HEK293 (cell line): ENCODE measurements at regions not wholly inside any gene's neighbourhood (a gene's known extent, or its start where the extent isn't known, plus 50 kb on each side); places are given as distances from the start of the nearest gene placed in this dataset.

Experiments used
- CTCF ChIA-PET: fragments of 350-600 bp; formaldehyde crosslinking; extraction: SDS; loops from one replicate; lab custom pipeline; 2021; ENCODE audit warnings: antibody characterized with exemption; lab: Yijun Ruan, JAX
- POLR2A ChIA-PET: fragments of 300-600 bp; formaldehyde crosslinking; extraction: SDS; loops from one replicate; lab custom pipeline; 2020; ENCODE audit warnings: antibody characterized with exemption, inconsistent platforms; lab: Yijun Ruan, JAX
- H3K27ac ChIP-seq: fragments of 200-500 bp; sonication (Bioruptor generic); 2 replicates; pipeline ENCODE4 v1.5.1; 2014; ENCODE audit warnings: low read depth, low read length, control low read depth, inconsistent platforms; ENCODE audit errors: extremely low read depth
- H3K36me3 ChIP-seq, 2 experiments: fragments of 200-500 bp in 1 of 2; sonication (Bioruptor generic) in 1 of 2; 1 replicate in 1 of 2; 2 replicates in 1 of 2; pipeline ENCODE4 v1.5.1; 2014 to 2017; ENCODE audit warnings: inconsistent platforms in 2 of 2, low read length in 2 of 2; ENCODE audit not compliant: control insufficient read depth in 2 of 2, insufficient read depth in 1 of 2
- H3K4me1 ChIP-seq: fragments of 200-500 bp; sonication (Bioruptor generic); 2 replicates; pipeline ENCODE4 v1.5.1; 2014; ENCODE audit warnings: mild to moderate bottlenecking, low read length, inconsistent platforms; ENCODE audit not compliant: control insufficient read depth, insufficient read depth
- H3K4me3 ChIP-seq: 2 replicates; pipeline ENCODE4 v1.5.1; 2011; ENCODE audit warnings: low read depth, mild to moderate bottlenecking, control low read depth, low read length, moderate library complexity
- H3K9me3 ChIP-seq: fragments of 200-500 bp; sonication (Bioruptor generic); 2 replicates; pipeline ENCODE4 v1.5.1; 2014; ENCODE audit warnings: low read depth, low read length, inconsistent platforms; ENCODE audit not compliant: control insufficient read depth, insufficient read depth
- HOXA7 ChIP-seq: sonication (generic); formaldehyde crosslinking; IDR thresholded peaks from 2 replicates; pipeline ENCODE4 v1.8.1; 2022; ENCODE audit warnings: missing genetic modification reagents, borderline replicate concordance
- MEIS1 ChIP-seq: sonication (generic); formaldehyde crosslinking; IDR thresholded peaks from 2 replicates; pipeline ENCODE4 v1.8.1; 2022; ENCODE audit warnings: missing genetic modification reagents, mild to moderate bottlenecking, borderline replicate concordance
- MYNN ChIP-seq: fragments of 450-650 bp; formaldehyde crosslinking; IDR thresholded peaks from 2 replicates; pipeline ENCODE4 v1.5.1; 2016; ENCODE audit warnings: missing biosample characterization, missing genetic modification characterization, borderline replicate concordance
- TRIM28 ChIP-seq: IDR thresholded peaks from 2 replicates; pipeline ENCODE4 v1.6.1; 2011; ENCODE audit warnings: low read length, control low read depth, borderline replicate concordance
- ZFP69B ChIP-seq: fragments of 450-650 bp; formaldehyde crosslinking; IDR thresholded peaks from 2 replicates; pipeline ENCODE4 v1.5.1; 2016; ENCODE audit warnings: missing biosample characterization, missing genetic modification characterization
- ZNF114 ChIP-seq: fragments of 450-650 bp; formaldehyde crosslinking; IDR thresholded peaks from 2 replicates; pipeline ENCODE4 v1.5.0; 2017; ENCODE audit warnings: missing biosample characterization, missing genetic modification characterization
- ZNF155 ChIP-seq: fragments of 450-650 bp; formaldehyde crosslinking; IDR thresholded peaks from 2 replicates; pipeline ENCODE4 v1.5.1; 2016; ENCODE audit warnings: missing biosample characterization, missing genetic modification characterization
- ZNF157 ChIP-seq: fragments of 450-650 bp; formaldehyde crosslinking; IDR thresholded peaks from 2 replicates; pipeline ENCODE4 v1.5.1; 2016; ENCODE audit warnings: missing biosample characterization, missing genetic modification characterization
- ZNF175 ChIP-seq: fragments of 450-650 bp; formaldehyde crosslinking; IDR thresholded peaks from 2 replicates; pipeline ENCODE4 v1.5.1; 2016; ENCODE audit warnings: missing biosample characterization, missing genetic modification characterization
- ZNF184 ChIP-seq: fragments of 450-650 bp; IDR thresholded peaks from 2 replicates; pipeline ENCODE4 v1.5.1; 2018; ENCODE audit warnings: missing biosample characterization, mild to moderate bottlenecking, missing genetic modification characterization
- ZNF239 ChIP-seq: fragments of 450-650 bp; formaldehyde crosslinking; IDR thresholded peaks from 2 replicates; pipeline ENCODE4 v1.5.1; 2016; ENCODE audit warnings: missing biosample characterization, missing genetic modification characterization
- ZNF354C ChIP-seq: fragments of 450-650 bp; formaldehyde crosslinking; IDR thresholded peaks from 2 replicates; pipeline ENCODE4 v1.5.1; 2016; ENCODE audit warnings: missing biosample characterization, missing genetic modification characterization, low read depth, borderline replicate concordance
- ZNF449 ChIP-seq: fragments of 450-650 bp; formaldehyde crosslinking; IDR thresholded peaks from 2 replicates; pipeline ENCODE4 v1.5.1; 2017; ENCODE audit warnings: missing biosample characterization, mild to moderate bottlenecking, missing genetic modification characterization, moderate library complexity
- ZNF473 ChIP-seq: fragments of 450-650 bp; formaldehyde crosslinking; IDR thresholded peaks from 2 replicates; pipeline ENCODE4 v1.5.1; 2017; ENCODE audit warnings: missing biosample characterization, missing genetic modification characterization
- ZNF514 ChIP-seq: fragments of 450-650 bp; formaldehyde crosslinking; IDR thresholded peaks from 2 replicates; pipeline ENCODE4 v1.5.1; 2016; ENCODE audit warnings: missing biosample characterization, missing genetic modification characterization
- ZNF596 ChIP-seq: fragments of 450-650 bp; IDR thresholded peaks from 2 replicates; pipeline ENCODE4 v1.5.0; 2018; ENCODE audit warnings: missing biosample characterization, mild to moderate bottlenecking, missing genetic modification characterization, moderate library complexity
- ZNF623 ChIP-seq: fragments of 450-650 bp; formaldehyde crosslinking; IDR thresholded peaks from 2 replicates; pipeline ENCODE4 v1.5.1; 2016; ENCODE audit warnings: missing biosample characterization, missing genetic modification characterization
- ZNF692 ChIP-seq: fragments of 450-650 bp; formaldehyde crosslinking; IDR thresholded peaks from 2 replicates; pipeline ENCODE4 v1.5.1; 2016; ENCODE audit warnings: missing biosample characterization, missing genetic modification characterization
- ZNF704 ChIP-seq: fragments of 450-650 bp; formaldehyde crosslinking; IDR thresholded peaks from 2 replicates; pipeline ENCODE4 v1.5.1; 2016; ENCODE audit warnings: missing biosample characterization, missing genetic modification characterization
- ZNF707 ChIP-seq: fragments of 450-650 bp; formaldehyde crosslinking; IDR thresholded peaks from 2 replicates; pipeline ENCODE4 v1.5.1; 2016; ENCODE audit warnings: missing biosample characterization, missing genetic modification characterization
- ZNF791 ChIP-seq: fragments of 450-650 bp; formaldehyde crosslinking; IDR thresholded peaks from 2 replicates; pipeline ENCODE4 v1.5.1; 2016; ENCODE audit warnings: missing biosample characterization, missing genetic modification characterization
- ZSCAN30 ChIP-seq: fragments of 450-650 bp; IDR thresholded peaks from 2 replicates; pipeline ENCODE4 v1.5.1; 2018; ENCODE audit warnings: missing biosample characterization, mild to moderate bottlenecking, missing genetic modification characterization, moderate library complexity
- ZXDB ChIP-seq: fragments of 450-650 bp; formaldehyde crosslinking; IDR thresholded peaks from 2 replicates; pipeline ENCODE4 v1.5.1; 2016; ENCODE audit warnings: missing biosample characterization, missing genetic modification characterization

DNA sequence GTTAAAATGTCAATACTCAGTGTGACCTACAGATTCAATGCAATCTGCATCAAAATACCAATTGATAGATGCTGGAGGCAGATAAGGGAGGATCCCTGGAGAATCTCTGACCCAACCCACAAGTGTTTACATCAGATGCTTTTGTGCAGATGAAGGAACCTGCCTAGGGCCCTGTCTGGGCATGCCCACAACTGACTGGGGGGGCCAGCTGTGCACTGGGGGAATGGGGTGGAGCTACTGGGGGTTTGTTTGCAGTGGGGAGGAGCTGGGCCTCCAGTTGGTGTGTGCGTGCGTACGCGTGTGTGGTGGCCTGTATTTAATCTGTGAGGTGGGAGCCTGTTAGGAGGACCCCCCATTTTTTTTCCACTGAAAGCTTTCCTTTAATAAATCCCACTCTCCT lies 244.9 kb downstream of the TRIM36 start:
- H3K4me1 ChIP-seq, result no peaks in the 10 kb centered on the region
- no peaks in the 10 kb centered on the region for H3K36me3 ChIP-seq
- H3K27ac ChIP-seq, result no peak overlapping the region
- no peak overlapping the region for H3K4me3 ChIP-seq
- no peaks in the 10 kb centered on the region for H3K9me3 ChIP-seq
- no peak for TF ChIP-seq TRIM28
- no peak for TF ChIP-seq ZNF175
- TF ChIP-seq MYNN (tag by site-specific recombination), result no peak
- TF ChIP-seq ZXDB (tag by site-specific recombination), result no peak
- TF ChIP-seq ZNF449, result no peak
- no peak for TF ChIP-seq ZNF473
- no peak for TF ChIP-seq HOXA7 (CRISPR knock-in tag)
- TF ChIP-seq ZNF155 (tag by site-specific recombination), result no peak
- TF ChIP-seq ZNF596 (tag by site-specific recombination), result no peak
- no peak for TF ChIP-seq ZNF692 (tag by site-specific recombination)
- TF ChIP-seq ZNF704 (tag by site-specific recombination), result no peak
- no peak for TF ChIP-seq ZNF623 (tag by site-specific recombination)
- no peak for TF ChIP-seq ZNF157 (tag by site-specific recombination)
- TF ChIP-seq ZNF114 (tag by site-specific recombination), result no peak
- TF ChIP-seq ZNF791, result no peak
- TF ChIP-seq ZFP69B (tag by site-specific recombination), result no peak
- TF ChIP-seq ZNF514 (tag by site-specific recombination), result no peak
- no peak for TF ChIP-seq ZSCAN30
- ChIA-PET POLR2A (no interaction called here), CTCF (no interaction called here)

- ChIA-PET CTCF (interaction anchor here (0.6 kb wide), 1 partner anchor 12 kb away, joined by 3 read pairs; no protein-coding TSS in a partner anchor), POLR2A (no interaction called here)
- no peak overlapping the region for H3K27ac ChIP-seq
- H3K36me3 ChIP-seq, result no peaks in the 10 kb centered on the region
- H3K4me1 ChIP-seq, result no peaks in the 10 kb centered on the region
- no peak for TF ChIP-seq MEIS1 (CRISPR knock-in tag)
- TF ChIP-seq ZNF239 (tag by site-specific recombination), result no peak
- no peak for TF ChIP-seq ZNF707 (tag by site-specific recombination)
- no peak for TF ChIP-seq ZNF354C (tag by site-specific recombination)
- no peak for TF ChIP-seq ZNF184 (tag by site-specific recombination)
- no peaks in the 10 kb centered on the region for H3K9me3 ChIP-seq
- H3K4me3 ChIP-seq, result no peak overlapping the region
Observed at GRCh38 chr5:114912189-114912920, 257.4 kb downstream of the TRIM36 start.
